Kidney epithelial cell (primary cell): ENCODE measurements at regions not wholly inside any gene's neighbourhood (a gene's known extent, or its start where the extent isn't known, plus 50 kb on each side); places are given as distances from the start of the nearest gene placed in this dataset.

Experiments
- DNase-seq: peaks from one replicate; pipeline ENCODE4 v3.0.0-alpha.2; 2010; ENCODE audit warnings: low read depth
- H3K27me3 ChIP-seq: 2 replicates; pipeline ENCODE4 v1.6.0; 2011; ENCODE audit warnings: low read length; ENCODE audit not compliant: control insufficient read depth, insufficient read depth
- H3K36me3 ChIP-seq: 2 replicates; pipeline ENCODE4 v1.5.1; 2011; ENCODE audit warnings: low read length; ENCODE audit not compliant: control insufficient read depth, insufficient read depth
- H3K4me3 ChIP-seq: 2 replicates; pipeline ENCODE4 v1.5.1; 2011; ENCODE audit warnings: low read depth, mild to moderate bottlenecking, control low read depth, low read length
- TF ChIP-seq, protein P1 (sequence below): IDR thresholded peaks from 2 replicates; pipeline ENCODE4 v1.5.1; 2011; ENCODE audit warnings: mild to moderate bottlenecking, moderate library complexity, low read length, control low read depth, inconsistent platforms; ENCODE audit not compliant: insufficient read depth, poor library complexity, severe bottlenecking

DNA sequence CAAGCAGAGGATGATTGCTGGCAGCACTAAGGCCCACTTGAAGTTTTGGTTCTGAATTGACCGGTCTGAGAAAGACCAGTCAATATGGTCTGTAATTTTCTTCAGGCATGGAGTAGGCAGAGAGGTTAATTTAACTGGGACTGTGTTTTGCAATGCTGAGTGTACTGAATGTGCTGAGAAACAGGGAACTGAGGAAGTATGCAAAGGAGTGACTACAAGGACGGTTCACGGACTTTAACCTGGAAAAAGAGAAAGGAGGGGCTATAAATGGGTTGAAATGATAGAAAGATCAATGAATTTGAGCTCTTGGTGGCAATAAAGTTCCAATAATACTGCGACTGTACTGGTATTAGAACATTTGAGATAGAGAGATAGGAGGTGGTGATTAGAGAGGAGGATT lies 84.5 kb downstream of the MAGEB17 start:
- no peak for DNase-seq
- Histone ChIP-seq H3K27me3 (no peaks in the 10 kb centered on the region), H3K36me3 (no peaks in the 10 kb centered on the region), H3K4me3 (no peak overlapping the region)
- TF ChIP-seq, protein P1, sequence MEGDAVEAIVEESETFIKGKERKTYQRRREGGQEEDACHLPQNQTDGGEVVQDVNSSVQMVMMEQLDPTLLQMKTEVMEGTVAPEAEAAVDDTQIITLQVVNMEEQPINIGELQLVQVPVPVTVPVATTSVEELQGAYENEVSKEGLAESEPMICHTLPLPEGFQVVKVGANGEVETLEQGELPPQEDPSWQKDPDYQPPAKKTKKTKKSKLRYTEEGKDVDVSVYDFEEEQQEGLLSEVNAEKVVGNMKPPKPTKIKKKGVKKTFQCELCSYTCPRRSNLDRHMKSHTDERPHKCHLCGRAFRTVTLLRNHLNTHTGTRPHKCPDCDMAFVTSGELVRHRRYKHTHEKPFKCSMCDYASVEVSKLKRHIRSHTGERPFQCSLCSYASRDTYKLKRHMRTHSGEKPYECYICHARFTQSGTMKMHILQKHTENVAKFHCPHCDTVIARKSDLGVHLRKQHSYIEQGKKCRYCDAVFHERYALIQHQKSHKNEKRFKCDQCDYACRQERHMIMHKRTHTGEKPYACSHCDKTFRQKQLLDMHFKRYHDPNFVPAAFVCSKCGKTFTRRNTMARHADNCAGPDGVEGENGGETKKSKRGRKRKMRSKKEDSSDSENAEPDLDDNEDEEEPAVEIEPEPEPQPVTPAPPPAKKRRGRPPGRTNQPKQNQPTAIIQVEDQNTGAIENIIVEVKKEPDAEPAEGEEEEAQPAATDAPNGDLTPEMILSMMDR: no peak

DNA sequence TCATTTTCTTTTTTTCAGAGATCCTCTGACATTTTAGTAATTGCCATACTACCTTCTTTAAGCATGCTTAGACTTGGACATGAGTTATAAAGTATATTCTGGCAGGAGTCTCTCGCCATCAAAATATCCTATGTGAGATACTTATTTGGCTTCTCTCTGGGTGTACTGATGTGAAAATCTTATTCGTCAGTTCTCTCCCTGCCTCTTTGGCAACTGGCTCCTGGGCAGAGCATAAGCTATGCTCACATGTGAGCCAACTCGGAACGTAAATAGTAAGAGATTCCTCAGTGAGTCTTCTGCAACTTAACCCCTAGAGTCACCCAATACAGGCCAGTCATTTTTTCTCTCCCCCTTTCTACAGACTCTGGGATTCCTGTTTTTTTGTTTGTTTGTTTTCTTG lies 91.6 kb downstream of the MAGEB17 start:
- H3K36me3 ChIP-seq: no peaks in the 10 kb centered on the region
- no peak overlapping the region for H3K4me3 ChIP-seq
- H3K27me3 ChIP-seq: no peaks in the 10 kb centered on the region
- DNase-seq: no peak
- TF ChIP-seq, protein P1: no peak

DNA sequence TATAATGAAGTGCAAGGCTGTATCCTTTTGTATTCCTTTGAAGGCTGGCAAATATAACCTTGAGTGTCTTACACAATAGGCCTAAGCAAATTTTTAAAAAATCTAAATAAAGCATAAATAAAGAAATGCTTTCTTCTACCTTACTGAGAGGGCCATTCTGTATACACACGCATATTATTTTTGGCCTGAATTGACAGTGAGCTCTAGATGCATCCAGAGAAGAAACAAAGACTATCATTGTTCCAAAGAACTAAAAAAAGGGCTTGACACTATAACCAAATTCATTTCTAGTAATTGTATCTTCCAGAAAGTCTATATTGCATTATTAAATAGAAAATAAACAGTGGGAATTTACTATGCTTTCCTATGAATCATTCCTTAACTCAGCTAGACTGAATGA lies 100.2 kb downstream of the MAGEB17 start:
- no peak for DNase-seq
- no peaks in the 10 kb centered on the region for H3K27me3 ChIP-seq
- TF ChIP-seq, protein P1: no peak
- H3K36me3 ChIP-seq: no peaks in the 10 kb centered on the region
- H3K4me3 ChIP-seq: no peak overlapping the region

DNA sequence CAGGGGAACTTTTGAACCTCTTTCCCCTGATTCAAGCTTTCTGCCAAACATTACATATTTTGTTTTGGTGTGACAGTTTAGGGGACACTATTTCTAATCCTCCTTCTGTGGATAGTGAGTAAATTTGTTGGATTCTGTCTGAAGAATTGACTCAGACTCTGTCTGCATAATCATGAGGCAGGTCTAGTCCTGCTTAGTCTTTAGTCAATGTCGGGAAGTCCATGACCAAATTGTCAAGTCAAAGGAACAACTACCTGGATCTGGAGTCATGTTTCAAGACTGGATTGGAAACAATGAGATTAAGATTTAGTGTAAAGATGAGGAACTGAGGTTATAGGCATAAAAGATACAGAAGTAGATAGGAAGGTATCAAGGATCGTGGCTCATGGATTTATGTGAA lies 100.9 kb downstream of the MAGEB17 start:
- Histone ChIP-seq H3K27me3 (no peaks in the 10 kb centered on the region), H3K36me3 (no peaks in the 10 kb centered on the region), H3K4me3 (no peak overlapping the region)
- no peak for DNase-seq
- TF ChIP-seq, protein P1: no peak

DNA sequence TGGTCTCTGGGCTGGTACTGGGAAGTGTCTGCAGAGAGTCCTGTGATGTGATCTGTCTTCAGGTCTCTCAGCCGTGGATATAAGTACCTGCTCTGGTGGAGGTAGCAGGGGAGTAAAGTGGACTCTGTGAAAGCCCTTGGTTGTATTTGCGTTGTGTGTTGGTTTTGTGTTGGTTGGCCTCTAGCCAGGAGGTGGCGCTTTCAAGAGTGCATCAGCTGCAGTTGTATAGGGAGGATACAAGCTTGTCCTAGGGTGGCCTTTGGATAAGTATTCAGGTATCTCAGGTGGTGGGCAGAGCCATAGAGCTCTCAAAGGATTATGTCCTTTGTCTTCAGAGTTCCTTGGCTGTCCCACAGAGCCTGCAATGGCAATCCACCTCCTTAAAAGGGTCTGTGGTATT lies 111.6 kb downstream of the MAGEB17 start:
- TF ChIP-seq, protein P1: no peak
- H3K4me3 ChIP-seq: no peak overlapping the region
- no peaks in the 10 kb centered on the region for H3K27me3 ChIP-seq
- no peaks in the 10 kb centered on the region for H3K36me3 ChIP-seq
- DNase-seq: no peak

DNA sequence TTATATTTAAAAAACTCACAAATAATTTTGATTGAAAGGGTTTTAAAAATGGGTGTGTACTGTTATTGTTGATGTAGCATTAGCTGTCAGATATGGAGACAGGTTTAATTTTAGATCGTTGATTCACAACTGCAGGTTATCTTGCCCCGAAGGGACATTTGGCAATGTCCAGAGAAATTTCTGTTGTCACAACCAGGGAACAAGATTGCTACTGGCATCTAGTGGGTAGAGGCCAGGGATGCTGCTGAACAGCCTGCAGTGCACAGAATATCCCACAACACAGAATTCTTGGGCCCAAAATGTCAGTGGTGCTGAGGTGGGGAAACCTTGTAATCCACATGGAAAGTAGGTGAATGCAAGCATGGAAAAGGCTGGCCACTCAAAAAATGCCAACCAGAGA lies 114.9 kb downstream of the MAGEB17 start:
- Histone ChIP-seq H3K36me3 (no peaks in the 10 kb centered on the region), H3K4me3 (no peak overlapping the region), H3K27me3 (no peaks in the 10 kb centered on the region)
- DNase-seq: no peak
- TF ChIP-seq, protein P1: no peak
